Fibroblast of gingiva (primary cell): ENCODE measurements at regions not wholly inside any gene's neighbourhood (a gene's known extent, or its start where the extent isn't known, plus 50 kb on each side); places are given as distances from the start of the nearest gene placed in this dataset.

ENCODE experiments used
- DNase-seq: peaks from one replicate; pipeline ENCODE4 v3.0.0-alpha.2; 2011; ENCODE audit warnings: low read depth

- no peak for DNase-seq
Observed at GRCh38 chr6:65818576-65818975, 111.5 kb upstream of the EYS start.

DNA sequence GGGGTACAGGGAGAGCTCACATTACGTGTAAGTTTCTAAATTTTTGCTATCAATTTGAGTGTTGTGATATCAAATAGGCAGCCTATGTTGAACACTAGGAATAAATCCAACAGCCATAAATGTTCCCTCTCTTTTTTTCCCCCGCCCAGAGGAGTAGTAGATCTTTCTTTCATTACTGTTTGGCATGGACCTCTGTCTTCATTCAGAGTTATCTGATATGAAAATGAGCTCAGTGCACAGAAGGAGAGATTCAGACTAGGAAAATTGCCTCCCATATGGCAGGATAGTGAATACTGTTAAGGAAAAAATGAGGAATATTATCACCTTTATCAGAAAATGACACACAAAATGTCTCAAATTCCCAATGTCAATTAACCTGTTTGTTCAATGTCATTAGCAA lies 110.0 kb upstream of the EYS start:
- DNase-seq: no peak

DNA sequence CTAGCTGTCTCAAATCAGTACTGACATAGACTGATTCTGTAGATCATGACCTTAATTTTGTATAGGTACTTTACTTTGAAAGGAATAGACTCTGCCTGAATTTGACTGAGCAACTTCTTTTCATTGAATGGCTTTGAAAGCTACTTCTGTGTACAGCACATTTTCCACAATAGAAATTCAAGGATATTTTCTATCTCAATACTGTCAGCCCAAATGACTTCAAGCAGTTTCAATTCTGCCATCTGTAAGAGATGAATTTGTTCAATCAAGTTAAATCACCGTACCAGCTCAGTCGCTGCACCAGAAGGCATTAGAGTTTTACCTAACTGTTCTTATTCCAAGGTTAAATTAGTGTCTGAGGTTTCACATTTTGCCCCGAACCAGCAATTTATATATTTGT lies 107.0 kb upstream of the EYS start:
- DNase-seq: no peak

DNA sequence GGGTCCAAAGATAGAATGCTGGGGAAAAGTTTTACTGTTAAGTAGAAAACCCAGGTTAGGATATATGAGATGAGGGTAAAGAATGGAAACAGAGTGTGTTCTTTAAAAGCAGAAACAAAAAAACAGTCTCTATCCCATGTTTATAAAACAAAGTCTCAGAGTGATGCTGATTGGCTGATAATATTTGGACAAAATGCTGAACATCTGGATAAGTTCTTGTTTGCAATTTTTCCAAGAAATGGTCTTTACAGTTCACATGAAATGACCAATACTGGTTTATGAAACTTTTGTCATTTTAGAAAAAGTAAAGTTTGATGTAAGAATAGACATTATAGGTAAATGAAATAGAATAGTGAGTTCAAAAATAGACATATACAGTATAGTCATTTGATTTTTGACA lies 96.2 kb upstream of the EYS start:
- DNase-seq: no peak

GRCh38 chr6:65799389-65799788 lies 92.4 kb upstream of the EYS start:
- DNase-seq: no peak

- DNase-seq: no peak
Observed at GRCh38 chr6:65798280-65799014, 91.4 kb upstream of the EYS start.

DNA sequence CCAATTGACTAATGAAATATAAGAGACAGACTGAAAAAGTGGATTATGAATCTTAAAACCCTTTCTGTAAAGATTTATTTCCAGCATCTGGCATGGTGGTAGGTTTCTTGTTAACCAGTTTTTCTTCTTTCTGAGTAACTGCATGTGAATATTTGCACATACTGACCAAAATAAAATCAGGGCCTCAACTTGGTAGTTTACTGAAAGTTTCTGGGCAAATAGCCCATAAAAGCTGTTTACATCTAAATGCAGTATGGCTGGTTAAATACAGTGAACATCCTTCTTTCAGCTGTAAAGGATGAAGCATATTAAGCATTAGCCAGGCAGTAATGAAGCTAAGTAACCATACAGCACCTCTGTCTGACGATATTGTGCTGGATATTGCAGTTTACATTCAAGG lies 83.6 kb upstream of the EYS start:
- DNase-seq: no peak

- DNase-seq: no peak
Observed at GRCh38 chr6:65787787-65788186, 80.8 kb upstream of the EYS start.

DNA sequence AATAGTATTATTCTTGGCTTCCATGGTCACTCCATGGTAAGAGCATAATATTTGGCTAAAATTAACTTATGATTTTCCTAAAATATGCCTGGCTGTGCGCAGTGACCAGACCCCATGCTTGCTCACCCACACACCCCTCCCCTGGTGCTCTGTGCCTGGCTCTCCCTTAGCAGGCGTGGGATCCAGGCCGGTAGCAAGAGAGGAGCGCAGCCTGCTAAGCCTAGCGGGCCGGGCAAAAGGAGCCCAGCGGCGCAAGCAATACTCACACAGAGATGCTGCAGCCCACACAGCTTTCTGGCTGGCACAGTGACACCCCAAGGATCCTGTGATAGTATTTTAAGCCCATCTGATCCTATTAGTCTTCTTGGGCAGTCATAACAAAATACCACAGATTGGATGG lies 79.8 kb upstream of the EYS start:
- DNase-seq: no peak

GRCh38 chr6:65780691-65781090 lies 73.7 kb upstream of the EYS start:
- no peak for DNase-seq

DNA sequence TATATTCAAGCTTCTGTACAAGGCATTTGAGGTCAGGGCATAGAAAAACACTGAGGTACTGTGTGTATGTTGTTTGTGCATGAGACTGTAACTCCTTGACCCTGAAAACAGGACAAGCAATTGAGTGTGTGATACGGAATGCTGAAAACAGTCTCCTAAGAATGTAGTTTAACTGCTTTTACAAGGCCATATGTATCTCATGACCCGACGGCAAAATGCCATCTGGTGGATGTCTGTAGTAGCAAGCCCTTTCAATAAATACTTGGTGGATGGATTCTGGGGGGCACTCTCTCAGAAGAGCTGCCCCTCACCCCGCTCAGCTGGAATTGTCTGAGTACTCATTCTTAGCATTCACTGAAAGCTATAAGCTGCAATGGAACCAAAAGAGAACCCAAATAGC lies 69.3 kb upstream of the EYS start:
- DNase-seq: no peak

DNA sequence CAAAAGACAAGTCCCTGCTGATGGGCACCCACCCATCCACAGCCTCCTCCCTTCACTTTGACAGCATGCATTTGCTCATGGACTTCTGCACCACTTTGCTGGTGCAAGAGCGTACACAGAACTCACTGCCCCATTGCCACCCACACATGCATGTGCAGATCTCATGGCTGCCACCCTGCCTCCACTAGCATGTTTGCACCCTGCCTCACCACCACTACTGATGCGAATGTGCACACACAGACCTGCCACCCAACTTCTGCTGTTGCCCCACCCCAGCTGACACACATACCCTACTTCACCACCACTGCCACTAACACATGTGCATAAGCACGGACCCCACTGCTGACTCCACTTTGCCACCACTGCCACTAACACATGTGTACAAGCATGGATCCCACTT lies 64.9 kb upstream of the EYS start:
- no peak for DNase-seq

- no peak for DNase-seq
Observed at GRCh38 chr6:65761890-65762289, 54.9 kb upstream of the EYS start.

GRCh38 chr6:65760285-65760684 lies 53.3 kb upstream of the EYS start:
- DNase-seq: no peak
